WERI-Rb-1 (cell line): ENCODE measurements at regions not wholly inside any gene's neighbourhood (a gene's known extent, or its start where the extent isn't known, plus 50 kb on each side); places are given as distances from the start of the nearest gene placed in this dataset.

ENCODE experiments used
- DNase-seq: peaks from one replicate; pipeline ENCODE4 v3.0.0-alpha.2; 2020
- H3K27ac ChIP-seq: fragments of 250-450 bp; sonication (Bioruptor Pico); 2 replicates; pipeline ENCODE4 v1.5.1; 2020; ENCODE audit warnings: mild to moderate bottlenecking, moderate library complexity
- H3K27me3 ChIP-seq: fragments of 250-450 bp; sonication (Bioruptor Pico); 2 replicates; pipeline ENCODE4 v1.5.1; 2021; ENCODE audit warnings: mild to moderate bottlenecking, low read depth, moderate library complexity; ENCODE audit not compliant: insufficient read depth, severe bottlenecking
- H3K36me3 ChIP-seq: fragments of 250-450 bp; sonication (Bioruptor Pico); 2 replicates; pipeline ENCODE4 v1.5.1; 2020; ENCODE audit warnings: mild to moderate bottlenecking, moderate library complexity
- H3K4me3 ChIP-seq: 2 replicates; pipeline ENCODE4 v1.5.1; 2011; ENCODE audit warnings: low read depth, mild to moderate bottlenecking, control low read depth, low read length
- H3K9me3 ChIP-seq: fragments of 250-450 bp; sonication (Bioruptor Pico); 2 replicates; pipeline ENCODE4 v1.5.1; 2021; ENCODE audit warnings: mild to moderate bottlenecking, moderate library complexity; ENCODE audit not compliant: severe bottlenecking
- TF ChIP-seq, protein P1 (sequence below): IDR thresholded peaks from 2 replicates; pipeline ENCODE4 v1.5.1; 2011; ENCODE audit warnings: low read depth, mild to moderate bottlenecking, control low read depth, inconsistent platforms, low read length

DNA sequence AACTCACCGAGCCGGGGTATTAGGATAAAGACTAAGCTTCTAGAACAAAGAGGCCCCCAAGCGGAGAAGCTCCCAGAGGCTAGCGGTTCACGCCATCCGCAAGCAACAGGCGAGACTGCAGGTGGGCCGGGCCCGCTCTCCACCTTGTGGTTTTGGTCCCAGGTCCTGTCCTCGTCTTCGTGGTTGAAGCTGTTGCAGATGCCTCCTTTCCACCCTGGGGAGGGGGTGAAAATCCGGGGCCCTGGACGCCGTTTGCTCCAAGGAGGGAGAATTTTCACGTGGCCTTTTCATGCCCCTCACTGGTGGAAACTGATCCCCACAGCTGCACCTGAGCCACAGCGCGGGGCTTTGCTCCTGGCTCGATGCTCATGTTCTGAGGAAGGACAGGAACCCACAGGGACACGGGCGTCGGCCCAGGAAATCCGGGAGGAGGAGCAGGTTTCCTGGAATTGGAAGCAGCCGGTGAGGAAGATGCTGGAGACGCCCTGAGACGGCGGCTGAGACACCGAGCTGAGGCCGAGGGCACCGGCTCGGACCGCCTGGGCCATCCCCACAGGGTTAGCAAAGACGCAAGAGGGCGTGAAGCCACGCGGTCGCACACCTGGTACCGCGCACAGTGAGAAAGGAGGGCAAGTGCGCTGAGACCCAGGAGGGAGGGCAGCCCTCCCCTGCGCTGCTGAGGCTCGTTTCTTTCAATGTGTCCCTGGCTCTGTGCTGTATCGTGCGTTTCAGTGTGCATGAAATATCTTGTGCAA, 54.7 kb upstream of the SALL3 start:
- H3K27me3 ChIP-seq, result no peaks in the 10 kb centered on the region
- H3K36me3 ChIP-seq, result no peaks in the 10 kb centered on the region
- TF ChIP-seq, protein P1, sequence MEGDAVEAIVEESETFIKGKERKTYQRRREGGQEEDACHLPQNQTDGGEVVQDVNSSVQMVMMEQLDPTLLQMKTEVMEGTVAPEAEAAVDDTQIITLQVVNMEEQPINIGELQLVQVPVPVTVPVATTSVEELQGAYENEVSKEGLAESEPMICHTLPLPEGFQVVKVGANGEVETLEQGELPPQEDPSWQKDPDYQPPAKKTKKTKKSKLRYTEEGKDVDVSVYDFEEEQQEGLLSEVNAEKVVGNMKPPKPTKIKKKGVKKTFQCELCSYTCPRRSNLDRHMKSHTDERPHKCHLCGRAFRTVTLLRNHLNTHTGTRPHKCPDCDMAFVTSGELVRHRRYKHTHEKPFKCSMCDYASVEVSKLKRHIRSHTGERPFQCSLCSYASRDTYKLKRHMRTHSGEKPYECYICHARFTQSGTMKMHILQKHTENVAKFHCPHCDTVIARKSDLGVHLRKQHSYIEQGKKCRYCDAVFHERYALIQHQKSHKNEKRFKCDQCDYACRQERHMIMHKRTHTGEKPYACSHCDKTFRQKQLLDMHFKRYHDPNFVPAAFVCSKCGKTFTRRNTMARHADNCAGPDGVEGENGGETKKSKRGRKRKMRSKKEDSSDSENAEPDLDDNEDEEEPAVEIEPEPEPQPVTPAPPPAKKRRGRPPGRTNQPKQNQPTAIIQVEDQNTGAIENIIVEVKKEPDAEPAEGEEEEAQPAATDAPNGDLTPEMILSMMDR, result no peak
- no peak overlapping the region for H3K4me3 ChIP-seq
- H3K9me3 ChIP-seq, result no peaks in the 10 kb centered on the region
- no peak overlapping the region for H3K27ac ChIP-seq
- DNase-seq, result no peak

DNA sequence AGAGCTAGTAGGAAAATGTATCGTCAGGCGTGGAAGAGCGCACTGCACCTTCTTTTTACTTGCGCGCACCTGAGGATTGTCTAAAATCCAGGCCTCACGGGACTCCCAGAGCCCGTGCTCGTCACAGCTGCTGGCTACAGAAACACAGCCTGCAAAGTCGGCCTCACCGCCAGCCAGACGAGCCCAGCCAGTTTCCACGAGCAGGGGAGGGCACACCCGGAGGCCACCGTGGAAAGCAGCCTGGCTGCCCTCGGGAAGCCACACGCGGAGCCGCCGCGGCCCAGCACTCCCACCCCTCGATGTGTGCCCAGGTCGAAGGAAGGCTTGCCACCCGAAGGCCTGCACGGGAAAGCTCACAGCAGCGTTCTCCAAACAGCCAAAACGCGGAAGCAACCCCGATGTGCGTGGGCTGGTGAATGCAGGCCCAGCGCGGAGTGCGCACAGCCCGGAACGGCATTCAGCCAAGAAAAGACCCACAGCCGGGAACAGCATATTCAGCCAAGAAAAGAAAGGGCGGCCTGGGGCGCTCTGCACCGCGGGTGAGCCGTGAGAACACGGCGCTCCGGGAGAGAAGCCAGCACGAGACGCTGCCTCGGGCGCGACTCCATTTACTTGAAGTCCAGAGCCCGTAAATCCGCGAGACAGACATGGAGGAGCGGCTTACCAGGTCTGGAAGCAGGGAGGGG, 53.9 kb upstream of the SALL3 start:
- H3K27me3 ChIP-seq, result no peaks in the 10 kb centered on the region
- no peak overlapping the region for H3K4me3 ChIP-seq
- TF ChIP-seq, protein P1, result no peak
- H3K27ac ChIP-seq, result no peak overlapping the region
- H3K36me3 ChIP-seq, result no peaks in the 10 kb centered on the region
- H3K9me3 ChIP-seq, result no peaks in the 10 kb centered on the region
- DNase-seq, result no peak

DNA sequence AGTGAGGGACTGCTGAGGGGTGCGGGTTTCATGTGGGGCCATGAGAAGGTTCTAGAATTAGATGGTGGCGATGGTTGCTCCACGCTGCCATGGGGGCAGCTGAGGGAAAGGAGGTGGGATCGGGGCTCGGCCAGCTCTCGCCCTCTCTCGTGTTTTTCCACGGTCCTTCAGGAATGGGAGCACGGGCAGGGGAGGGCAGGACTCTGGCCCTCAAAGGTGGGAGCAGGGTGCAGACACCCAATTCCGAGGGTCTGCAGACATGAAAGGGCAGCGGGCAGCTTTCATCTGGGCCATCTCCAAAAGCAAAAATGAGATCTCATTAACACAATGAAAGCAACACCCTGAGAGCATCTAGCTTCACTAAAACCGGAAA, 53.4 kb upstream of the SALL3 start:
- Histone ChIP-seq H3K27ac (no peak overlapping the region), H3K9me3 (no peaks in the 10 kb centered on the region), H3K36me3 (no peaks in the 10 kb centered on the region), H3K4me3 (no peak overlapping the region), H3K27me3 (no peaks in the 10 kb centered on the region)
- TF ChIP-seq, protein P1, result no peak
- no peak for DNase-seq

DNA sequence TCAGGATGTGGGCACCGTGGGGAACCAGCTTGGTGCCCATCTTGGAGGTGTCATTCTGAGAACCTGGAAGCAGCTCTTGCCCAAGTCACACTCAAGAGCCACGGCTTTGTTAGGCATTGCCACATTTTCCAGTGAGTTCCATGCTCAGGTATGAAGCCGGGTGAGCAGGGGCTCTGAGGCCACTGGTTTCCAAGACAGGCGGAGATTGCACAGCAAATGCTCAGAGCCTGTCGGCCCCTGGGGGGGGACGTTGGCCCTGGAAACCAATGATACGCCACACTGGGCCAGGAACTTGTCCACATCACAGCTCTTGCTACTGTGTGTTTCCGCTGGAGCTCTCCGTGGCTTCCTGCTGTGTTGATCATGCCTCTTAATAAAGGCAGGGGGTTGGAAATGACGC, 52.5 kb upstream of the SALL3 start:
- Histone ChIP-seq H3K9me3 (no peaks in the 10 kb centered on the region), H3K27ac (no peak overlapping the region), H3K36me3 (no peaks in the 10 kb centered on the region), H3K27me3 (no peaks in the 10 kb centered on the region), H3K4me3 (no peak overlapping the region)
- TF ChIP-seq, protein P1, result no peak
- DNase-seq, result no peak

DNA sequence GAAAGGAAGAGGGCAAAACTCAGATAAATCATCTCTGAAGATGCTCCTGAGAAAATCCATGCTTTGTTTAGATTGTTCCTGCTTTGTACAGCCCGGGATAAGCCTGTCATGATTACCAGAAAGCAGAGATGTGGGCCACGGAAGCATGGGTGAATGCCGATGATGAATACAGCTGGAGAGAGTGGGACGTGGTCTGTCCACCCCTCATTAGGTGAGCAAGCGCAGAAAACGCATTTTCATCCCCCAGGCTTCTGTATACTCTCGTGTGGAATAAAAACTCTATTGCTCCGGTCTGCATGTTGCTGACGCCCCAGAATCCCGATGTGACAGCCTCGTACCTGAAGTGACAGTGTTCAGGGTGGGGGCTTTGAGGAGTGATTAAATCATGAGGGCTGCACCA, 52.0 kb upstream of the SALL3 start:
- H3K27me3 ChIP-seq, result no peaks in the 10 kb centered on the region
- TF ChIP-seq, protein P1, result no peak
- no peaks in the 10 kb centered on the region for H3K36me3 ChIP-seq
- DNase-seq, result no peak
- no peak overlapping the region for H3K27ac ChIP-seq
- no peak overlapping the region for H3K4me3 ChIP-seq
- no peaks in the 10 kb centered on the region for H3K9me3 ChIP-seq
